Vagina (tissue), 2 donors: ENCODE measurements at regions not wholly inside any gene's neighbourhood (a gene's known extent, or its start where the extent isn't known, plus 50 kb on each side); places are given as distances from the start of the nearest gene placed in this dataset.
"Not testable (repeated sequence)": the region's sequence is repeated elsewhere in the genome, so short reads cannot be mapped to it uniquely, and the experiment has no call there.

ENCODE experiments used
- DNase-seq, 2 donors: peaks; one replicate each; pipeline ENCODE4 v3.0.0-alpha.2; 2017; ENCODE audit errors: extremely low spot score in 2 of 2
- H3K27ac ChIP-seq: fragments of 200-600 bp; sonication (generic); one replicate; pipeline ENCODE4 v1.5.1; 2019
- H3K27me3 ChIP-seq: fragments of 200-600 bp; sonication (generic); one replicate; pipeline ENCODE4 v1.5.1; 2019
- H3K36me3 ChIP-seq, 2 donors: fragments of 200-600 bp; sonication (generic); one replicate each; pipeline ENCODE4 v1.5.1; 2017 to 2019
- H3K4me1 ChIP-seq: fragments of 200-600 bp; sonication (generic); one replicate; pipeline ENCODE4 v1.5.1; 2019
- H3K4me3 ChIP-seq, 2 donors: fragments of 200-600 bp; sonication (generic); 1 replicate in 1 of 2; 2 replicates in 1 of 2; pipeline ENCODE4 v1.5.1; 2016 to 2019
- H3K9me3 ChIP-seq: fragments of 200-600 bp; sonication (generic); one replicate; pipeline ENCODE4 v1.5.1; 2019
- CTCF ChIP-seq, 3 experiments: fragments of 450-650 bp in 2 of 3; fragments of 200-600 bp in 1 of 3; sonication (generic) in 1 of 3; IDR thresholded peaks; one replicate each; pipeline ENCODE4 v1.5.1; 2017 to 2019; ENCODE audit warnings: antibody characterized with exemption in 3 of 3, mild to moderate bottlenecking in 2 of 3, moderate library complexity in 2 of 3
- POLR2A ChIP-seq, 2 donors: fragments of 450-650 bp; IDR thresholded peaks; one replicate each; pipeline ENCODE4 v1.6.1; 2017; ENCODE audit warnings: antibody characterized with exemption in 2 of 2, mild to moderate bottlenecking in 2 of 2, moderate library complexity in 2 of 2
- POLR2AphosphoS5 ChIP-seq, 2 donors: sonication (generic); formaldehyde crosslinking; IDR thresholded peaks; one replicate each; pipeline ENCODE4 v1.9.0; 2017; ENCODE audit warnings: antibody characterized with exemption in 2 of 2, mild to moderate bottlenecking in 2 of 2, low read depth in 1 of 2; ENCODE audit not compliant: insufficient read depth in 1 of 2
- intact Hi-C: fragments of 100-400 bp; cut with DNase I; formaldehyde crosslinking; loops from one replicate; pipeline ENCODE4 v1.15.1; 2023

GRCh38 chr12:116450406-116450910 is 108.7 kb upstream of the MAP1LC3B2 start:
- Histone ChIP-seq H3K27ac (no peak overlapping the region), H3K36me3 (no peaks in the 10 kb centered on the region), H3K9me3 (no peaks in the 10 kb centered on the region), H3K4me3 (no peak overlapping the region), H3K4me1 (peaks cover 13% of the 10 kb centered on the region), H3K27me3 (no peaks in the 10 kb centered on the region)
- DNase-seq: no peak
- no peak for TF ChIP-seq CTCF (IDR thresholded peaks at IDR 0.05)
- TF ChIP-seq POLR2AphosphoS5 (IDR thresholded peaks at IDR 0.05; ENCODE audit: insufficient read depth in 1 of 2, low read depth in 1 of 2): no peak
- no peak for TF ChIP-seq POLR2A (IDR thresholded peaks at IDR 0.05)
- intact Hi-C loops: no loop called here

- H3K36me3 ChIP-seq, H3K27ac ChIP-seq, DNase-seq, H3K27me3 ChIP-seq, intact Hi-C loops, H3K9me3 ChIP-seq, H3K4me3 ChIP-seq: not testable (repeated sequence)
- H3K4me1 ChIP-seq: peaks cover 26% of the 10 kb centered on the region
These were observed 106.2 kb upstream of the MAP1LC3B2 start for GRCh38 chr12:116452975-116453374.

GRCh38 chr12:116453631-116454030 is 105.5 kb upstream of the MAP1LC3B2 start:
- Histone ChIP-seq H3K4me3 (no peak overlapping the region), H3K27ac (no peak overlapping the region), H3K27me3 (no peaks in the 10 kb centered on the region), H3K4me1 (peaks cover 26% of the 10 kb centered on the region), H3K9me3 (no peaks in the 10 kb centered on the region), H3K36me3 (no peaks in the 10 kb centered on the region)
- intact Hi-C loops: no loop called here
- TF ChIP-seq POLR2AphosphoS5 (IDR thresholded peaks at IDR 0.05; ENCODE audit: insufficient read depth in 1 of 2, low read depth in 1 of 2) (no peak), POLR2A (IDR thresholded peaks at IDR 0.05) (no peak), CTCF (IDR thresholded peaks at IDR 0.05) (no peak)
- no peak for DNase-seq

- Histone ChIP-seq H3K36me3 (no peaks in the 10 kb centered on the region), H3K27ac (peak overlapping the region; percentile 79), H3K4me3 (no peak overlapping the region), H3K9me3 (no peaks in the 10 kb centered on the region), H3K27me3 (no peaks in the 10 kb centered on the region), H3K4me1 (peaks cover 26% of the 10 kb centered on the region)
- no peak for DNase-seq
- intact Hi-C loops: no loop called here
- TF ChIP-seq POLR2AphosphoS5 (IDR thresholded peaks at IDR 0.05; ENCODE audit: insufficient read depth in 1 of 2, low read depth in 1 of 2) (no peak), CTCF (IDR thresholded peaks at IDR 0.05) (no peak), POLR2A (IDR thresholded peaks at IDR 0.05) (no peak)
These were observed 105.1 kb upstream of the MAP1LC3B2 start for GRCh38 chr12:116454076-116454475.

- intact Hi-C loops: no loop called here
- Histone ChIP-seq H3K4me1 (peaks cover 35% of the 10 kb centered on the region), H3K27ac (peak overlapping the region; percentile 79), H3K9me3 (no peaks in the 10 kb centered on the region), H3K27me3 (no peaks in the 10 kb centered on the region), H3K36me3 (no peaks in the 10 kb centered on the region), H3K4me3 (peak overlapping the region in 1 of 2 donors; percentile 8)
- no peak for DNase-seq
- TF ChIP-seq POLR2A (IDR thresholded peaks at IDR 0.05) (no peak), POLR2AphosphoS5 (IDR thresholded peaks at IDR 0.05; ENCODE audit: insufficient read depth in 1 of 2, low read depth in 1 of 2) (no peak), CTCF (IDR thresholded peaks at IDR 0.05) (no peak)
These were observed 104.2 kb upstream of the MAP1LC3B2 start for GRCh38 chr12:116454950-116455447.
